ENCODE measurements at regions not wholly inside any gene's neighbourhood (a gene's known extent, or its start where the extent isn't known, plus 50 kb on each side); places are given as distances from the start of the nearest gene placed in this dataset.

DNA sequence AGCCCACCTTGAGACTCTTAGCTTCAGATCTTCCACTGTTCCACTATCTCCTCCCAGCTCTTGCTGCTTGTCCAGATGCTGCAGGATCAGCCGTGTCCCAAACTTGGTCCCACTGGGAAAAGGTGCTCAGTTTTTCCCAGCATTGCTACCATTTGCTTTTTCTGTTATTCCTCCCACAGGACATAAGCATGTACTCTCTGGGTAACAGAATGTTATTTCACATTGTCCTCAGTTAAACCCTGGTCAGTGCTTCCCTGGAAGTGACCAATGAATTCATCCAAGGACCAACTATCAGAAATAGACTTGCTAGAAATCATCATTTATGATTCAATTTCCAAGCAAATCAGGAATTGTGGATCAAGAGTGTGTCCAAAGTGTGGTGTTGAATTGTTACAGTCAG is 179.2 kb upstream of the ZNF32 start:
- WGBS (ENCODE audit: insufficient coverage) = 88% methylated on average over 1 of the region's 1 CpG
- peaks cover 0 to 9% of the 10 kb centered on the region in 2 donors for H3K9me3 ChIP-seq (replicated peaks in 1 of 2; ENCODE audit: control insufficient read depth in 1 of 2, insufficient read depth in 1 of 2, low read length in 2 of 2)
- H3K9ac ChIP-seq (ENCODE audit: insufficient read depth, low read length, poor library complexity, severe bottlenecking) = no peak overlapping the region
- Mint-ChIP-seq H3K9me3 (peaks cover 0 to 12% (median 7%) of the 10 kb centered on the region in 7 donors), H3K4me1 (no peaks in the 10 kb centered on the region), H3K27ac (no peak overlapping the region), H3K4me3 (no peak overlapping the region), H3K27me3 (ENCODE audit: low read depth in 3 of 3) (peaks cover 0 to 9% (median 2%) of the 10 kb centered on the region in 3 donors), H3K36me3 (no peaks in the 10 kb centered on the region)
- H2AFZ ChIP-seq (ENCODE audit: insufficient read depth, low read depth, low read length, poor library complexity, severe bottlenecking) = no peak overlapping the region
- H4K20me1 ChIP-seq (ENCODE audit: insufficient read depth, low read length) = no peaks in the 10 kb centered on the region
- TF ChIP-seq, protein P1, sequence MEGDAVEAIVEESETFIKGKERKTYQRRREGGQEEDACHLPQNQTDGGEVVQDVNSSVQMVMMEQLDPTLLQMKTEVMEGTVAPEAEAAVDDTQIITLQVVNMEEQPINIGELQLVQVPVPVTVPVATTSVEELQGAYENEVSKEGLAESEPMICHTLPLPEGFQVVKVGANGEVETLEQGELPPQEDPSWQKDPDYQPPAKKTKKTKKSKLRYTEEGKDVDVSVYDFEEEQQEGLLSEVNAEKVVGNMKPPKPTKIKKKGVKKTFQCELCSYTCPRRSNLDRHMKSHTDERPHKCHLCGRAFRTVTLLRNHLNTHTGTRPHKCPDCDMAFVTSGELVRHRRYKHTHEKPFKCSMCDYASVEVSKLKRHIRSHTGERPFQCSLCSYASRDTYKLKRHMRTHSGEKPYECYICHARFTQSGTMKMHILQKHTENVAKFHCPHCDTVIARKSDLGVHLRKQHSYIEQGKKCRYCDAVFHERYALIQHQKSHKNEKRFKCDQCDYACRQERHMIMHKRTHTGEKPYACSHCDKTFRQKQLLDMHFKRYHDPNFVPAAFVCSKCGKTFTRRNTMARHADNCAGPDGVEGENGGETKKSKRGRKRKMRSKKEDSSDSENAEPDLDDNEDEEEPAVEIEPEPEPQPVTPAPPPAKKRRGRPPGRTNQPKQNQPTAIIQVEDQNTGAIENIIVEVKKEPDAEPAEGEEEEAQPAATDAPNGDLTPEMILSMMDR (IDR thresholded peaks at IDR 0.05) = no peak
- H3K27me3 ChIP-seq (ENCODE audit: control insufficient read depth in 2 of 2, insufficient read depth in 2 of 2, low read length in 2 of 2) = no peaks in the 10 kb centered on the region
- no peaks in the 10 kb centered on the region for H3K79me2 ChIP-seq (ENCODE audit: insufficient read depth, low read length)
- H3K4me1 ChIP-seq (ENCODE audit: control insufficient read depth in 1 of 2, insufficient read depth in 2 of 2, low read length in 2 of 2) = no peaks in the 10 kb centered on the region
- intact Hi-C loops (cut with micrococcal nuclease) = no loop called here
- H3K4me2 ChIP-seq (replicated peaks; ENCODE audit: extremely low read depth, low read length, poor library complexity, severe bottlenecking) = no peak overlapping the region
- no peaks in the 10 kb centered on the region for H3K36me3 ChIP-seq (replicated peaks in 1 of 2; ENCODE audit: control insufficient read depth in 1 of 2, insufficient read depth in 2 of 2, low read length in 2 of 2)
- H3K4me3 ChIP-seq (replicated peaks in 1 of 3; ENCODE audit: low read depth in 2 of 3, low read length in 3 of 3) = no peak overlapping the region
- no peak overlapping the region for H3K27ac ChIP-seq (ENCODE audit: low read depth in 1 of 2, low read length in 2 of 2)
- no peak for DNase-seq

DNA sequence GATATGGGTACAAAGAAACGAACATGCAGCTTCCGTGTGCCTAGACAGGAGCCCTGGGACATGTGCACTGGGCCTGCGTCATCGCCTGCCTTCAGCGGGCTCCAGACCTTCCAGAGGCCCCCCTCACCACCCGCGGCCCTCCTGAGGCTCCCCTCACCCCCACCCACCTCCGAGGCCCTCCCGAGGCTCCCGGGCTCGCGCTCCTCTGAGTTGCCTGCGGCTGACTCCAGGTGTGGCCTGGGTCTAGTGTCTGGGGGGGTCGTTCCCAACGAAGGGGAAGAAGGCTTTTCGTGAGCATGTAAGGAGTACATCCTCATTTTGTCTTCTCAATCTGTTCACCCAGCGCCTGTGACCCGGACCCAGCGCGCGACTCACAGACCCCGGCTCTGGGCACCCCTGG is 177.3 kb upstream of the ZNF32 start:
- no peak overlapping the region for H3K4me3 Mint-ChIP-seq
- no peak overlapping the region for H3K9ac ChIP-seq (ENCODE audit: insufficient read depth, low read length, poor library complexity, severe bottlenecking)
- H3K4me2 ChIP-seq (replicated peaks; ENCODE audit: extremely low read depth, low read length, poor library complexity, severe bottlenecking) = no peak overlapping the region
- H3K36me3 Mint-ChIP-seq = no peaks in the 10 kb centered on the region
- H3K4me1 ChIP-seq (ENCODE audit: control insufficient read depth in 1 of 2, insufficient read depth in 2 of 2, low read length in 2 of 2) = no peaks in the 10 kb centered on the region
- no peak overlapping the region for H3K27ac Mint-ChIP-seq
- no peaks in the 10 kb centered on the region for H3K4me1 Mint-ChIP-seq
- H3K9me3 Mint-ChIP-seq = peaks cover 0 to 7% (median 5%) of the 10 kb centered on the region in 7 donors
- no peak overlapping the region for H3K4me3 ChIP-seq (replicated peaks in 1 of 3; ENCODE audit: low read depth in 2 of 3, low read length in 3 of 3)
- peaks cover 2 to 12% (median 3%) of the 10 kb centered on the region in 3 donors for H3K27me3 Mint-ChIP-seq (ENCODE audit: low read depth in 3 of 3)
- no peaks in the 10 kb centered on the region for H3K79me2 ChIP-seq (ENCODE audit: insufficient read depth, low read length)
- no peak overlapping the region for H2AFZ ChIP-seq (ENCODE audit: insufficient read depth, low read depth, low read length, poor library complexity, severe bottlenecking)
- TF ChIP-seq, protein P1 (IDR thresholded peaks at IDR 0.05) = no peak
- no peak for DNase-seq
- intact Hi-C loops (cut with micrococcal nuclease) = no loop called here
- WGBS (ENCODE audit: insufficient coverage) = 100% methylated on average over 5 of the region's 22 CpGs
- no peaks in the 10 kb centered on the region for H4K20me1 ChIP-seq (ENCODE audit: insufficient read depth, low read length)
- no peaks in the 10 kb centered on the region for H3K27me3 ChIP-seq (ENCODE audit: control insufficient read depth in 2 of 2, insufficient read depth in 2 of 2, low read length in 2 of 2)
- no peak overlapping the region for H3K27ac ChIP-seq (ENCODE audit: low read depth in 1 of 2, low read length in 2 of 2)
- H3K9me3 ChIP-seq (replicated peaks in 1 of 2; ENCODE audit: control insufficient read depth in 1 of 2, insufficient read depth in 1 of 2, low read length in 2 of 2) = peaks cover 0 to 9% of the 10 kb centered on the region in 2 donors
- H3K36me3 ChIP-seq (replicated peaks in 1 of 2; ENCODE audit: control insufficient read depth in 1 of 2, insufficient read depth in 2 of 2, low read length in 2 of 2) = no peaks in the 10 kb centered on the region
